ENCODE measurements at regions not wholly inside any gene's neighbourhood (a gene's known extent, or its start where the extent isn't known, plus 50 kb on each side); places are given as distances from the start of the nearest gene placed in this dataset.

DNA sequence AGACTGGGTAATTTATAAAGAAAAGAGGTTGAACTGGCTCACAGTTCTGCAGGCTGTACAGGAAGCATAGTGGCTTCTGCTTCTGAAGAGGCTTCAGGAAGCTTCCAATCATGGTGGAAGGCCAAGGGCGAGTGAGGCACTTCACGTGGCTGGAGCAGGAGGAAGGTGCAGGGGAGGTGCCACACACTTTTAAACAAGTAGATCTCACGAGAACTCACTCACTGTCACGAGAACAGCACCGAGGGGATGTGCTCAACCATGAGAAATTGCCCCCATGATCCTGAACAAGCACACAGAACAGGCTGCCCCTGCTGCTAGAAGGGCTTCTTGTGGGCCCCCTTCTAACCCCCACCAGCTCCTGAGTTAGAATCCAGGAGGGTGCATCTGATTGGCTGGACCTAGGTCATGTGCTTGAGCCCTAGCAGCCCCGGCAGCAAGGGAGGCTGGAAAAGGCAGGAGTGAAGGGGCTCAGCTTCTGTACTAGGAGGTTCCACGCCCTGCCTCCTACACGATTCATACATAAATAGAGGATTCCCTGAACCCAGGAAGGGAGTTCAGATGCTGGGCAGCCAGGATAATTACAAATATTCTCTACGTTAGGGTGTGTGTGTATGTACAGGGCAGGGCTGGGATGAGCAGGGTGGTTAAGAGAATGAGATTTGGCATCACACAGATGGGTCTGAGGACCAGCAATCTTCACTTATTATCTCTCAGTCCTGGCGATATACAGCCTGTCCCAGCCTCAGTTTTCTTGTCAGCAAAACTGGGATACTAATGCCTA lies 72.8 kb upstream of the ATP5PO start:
- no peak for TF ChIP-seq CEBPB (IDR thresholded peaks at IDR 0.05; ENCODE audit: borderline replicate concordance in 1 of 2, low read depth in 2 of 2, low read length in 2 of 2)
- TF ChIP-seq EZH2 (IDR thresholded peaks at IDR 0.05; ENCODE audit: borderline replicate concordance, control insufficient read depth, low read depth, low read length) = no peak
- TF ChIP-seq POLR2A (IDR thresholded peaks at IDR 0.05; ENCODE audit: low read depth, low read length) = no peak
- no peak for TF ChIP-seq NR2C2 (IDR thresholded peaks at IDR 0.05; ENCODE audit: borderline replicate concordance, control insufficient read depth, insufficient read length, low read depth)
- TF ChIP-seq, protein P1, sequence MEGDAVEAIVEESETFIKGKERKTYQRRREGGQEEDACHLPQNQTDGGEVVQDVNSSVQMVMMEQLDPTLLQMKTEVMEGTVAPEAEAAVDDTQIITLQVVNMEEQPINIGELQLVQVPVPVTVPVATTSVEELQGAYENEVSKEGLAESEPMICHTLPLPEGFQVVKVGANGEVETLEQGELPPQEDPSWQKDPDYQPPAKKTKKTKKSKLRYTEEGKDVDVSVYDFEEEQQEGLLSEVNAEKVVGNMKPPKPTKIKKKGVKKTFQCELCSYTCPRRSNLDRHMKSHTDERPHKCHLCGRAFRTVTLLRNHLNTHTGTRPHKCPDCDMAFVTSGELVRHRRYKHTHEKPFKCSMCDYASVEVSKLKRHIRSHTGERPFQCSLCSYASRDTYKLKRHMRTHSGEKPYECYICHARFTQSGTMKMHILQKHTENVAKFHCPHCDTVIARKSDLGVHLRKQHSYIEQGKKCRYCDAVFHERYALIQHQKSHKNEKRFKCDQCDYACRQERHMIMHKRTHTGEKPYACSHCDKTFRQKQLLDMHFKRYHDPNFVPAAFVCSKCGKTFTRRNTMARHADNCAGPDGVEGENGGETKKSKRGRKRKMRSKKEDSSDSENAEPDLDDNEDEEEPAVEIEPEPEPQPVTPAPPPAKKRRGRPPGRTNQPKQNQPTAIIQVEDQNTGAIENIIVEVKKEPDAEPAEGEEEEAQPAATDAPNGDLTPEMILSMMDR (IDR thresholded peaks at IDR 0.05 in 2 of 3, conservative IDR thresholded peaks at IDR 0.05 in 1 of 3; ENCODE audit: control insufficient read depth in 2 of 3, extremely low read depth in 1 of 3, insufficient read depth in 1 of 3, low read depth in 3 of 3, low read length in 3 of 3) = no peak
- TF ChIP-seq EP300 (IDR thresholded peaks at IDR 0.05; ENCODE audit: borderline replicate concordance in 1 of 2, control insufficient read depth in 1 of 2, low read depth in 2 of 2, low read length in 2 of 2) = no peak
- TF ChIP-seq SMC3 (IDR thresholded peaks at IDR 0.05; ENCODE audit: borderline replicate concordance, low read length) = no peak
- TF ChIP-seq NBN (IDR thresholded peaks at IDR 0.05) = no peak
- TF ChIP-seq CBX5 (IDR thresholded peaks at IDR 0.05; ENCODE audit: low read depth) = no peak
- TF ChIP-seq NFYB (IDR thresholded peaks at IDR 0.05; ENCODE audit: insufficient read depth, low read depth, low read length) = no peak
- TF ChIP-seq, protein P2, sequence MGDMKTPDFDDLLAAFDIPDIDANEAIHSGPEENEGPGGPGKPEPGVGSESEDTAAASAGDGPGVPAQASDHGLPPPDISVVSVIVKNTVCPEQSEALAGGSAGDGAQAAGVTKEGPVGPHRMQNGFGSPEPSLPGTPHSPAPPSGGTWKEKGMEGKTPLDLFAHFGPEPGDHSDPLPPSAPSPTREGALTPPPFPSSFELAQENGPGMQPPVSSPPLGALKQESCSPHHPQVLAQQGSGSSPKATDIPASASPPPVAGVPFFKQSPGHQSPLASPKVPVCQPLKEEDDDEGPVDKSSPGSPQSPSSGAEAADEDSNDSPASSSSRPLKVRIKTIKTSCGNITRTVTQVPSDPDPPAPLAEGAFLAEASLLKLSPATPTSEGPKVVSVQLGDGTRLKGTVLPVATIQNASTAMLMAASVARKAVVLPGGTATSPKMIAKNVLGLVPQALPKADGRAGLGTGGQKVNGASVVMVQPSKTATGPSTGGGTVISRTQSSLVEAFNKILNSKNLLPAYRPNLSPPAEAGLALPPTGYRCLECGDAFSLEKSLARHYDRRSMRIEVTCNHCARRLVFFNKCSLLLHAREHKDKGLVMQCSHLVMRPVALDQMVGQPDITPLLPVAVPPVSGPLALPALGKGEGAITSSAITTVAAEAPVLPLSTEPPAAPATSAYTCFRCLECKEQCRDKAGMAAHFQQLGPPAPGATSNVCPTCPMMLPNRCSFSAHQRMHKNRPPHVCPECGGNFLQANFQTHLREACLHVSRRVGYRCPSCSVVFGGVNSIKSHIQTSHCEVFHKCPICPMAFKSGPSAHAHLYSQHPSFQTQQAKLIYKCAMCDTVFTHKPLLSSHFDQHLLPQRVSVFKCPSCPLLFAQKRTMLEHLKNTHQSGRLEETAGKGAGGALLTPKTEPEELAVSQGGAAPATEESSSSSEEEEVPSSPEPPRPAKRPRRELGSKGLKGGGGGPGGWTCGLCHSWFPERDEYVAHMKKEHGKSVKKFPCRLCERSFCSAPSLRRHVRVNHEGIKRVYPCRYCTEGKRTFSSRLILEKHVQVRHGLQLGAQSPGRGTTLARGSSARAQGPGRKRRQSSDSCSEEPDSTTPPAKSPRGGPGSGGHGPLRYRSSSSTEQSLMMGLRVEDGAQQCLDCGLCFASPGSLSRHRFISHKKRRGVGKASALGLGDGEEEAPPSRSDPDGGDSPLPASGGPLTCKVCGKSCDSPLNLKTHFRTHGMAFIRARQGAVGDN (IDR thresholded peaks at IDR 0.05) = no peak
- TF ChIP-seq, protein P3, sequence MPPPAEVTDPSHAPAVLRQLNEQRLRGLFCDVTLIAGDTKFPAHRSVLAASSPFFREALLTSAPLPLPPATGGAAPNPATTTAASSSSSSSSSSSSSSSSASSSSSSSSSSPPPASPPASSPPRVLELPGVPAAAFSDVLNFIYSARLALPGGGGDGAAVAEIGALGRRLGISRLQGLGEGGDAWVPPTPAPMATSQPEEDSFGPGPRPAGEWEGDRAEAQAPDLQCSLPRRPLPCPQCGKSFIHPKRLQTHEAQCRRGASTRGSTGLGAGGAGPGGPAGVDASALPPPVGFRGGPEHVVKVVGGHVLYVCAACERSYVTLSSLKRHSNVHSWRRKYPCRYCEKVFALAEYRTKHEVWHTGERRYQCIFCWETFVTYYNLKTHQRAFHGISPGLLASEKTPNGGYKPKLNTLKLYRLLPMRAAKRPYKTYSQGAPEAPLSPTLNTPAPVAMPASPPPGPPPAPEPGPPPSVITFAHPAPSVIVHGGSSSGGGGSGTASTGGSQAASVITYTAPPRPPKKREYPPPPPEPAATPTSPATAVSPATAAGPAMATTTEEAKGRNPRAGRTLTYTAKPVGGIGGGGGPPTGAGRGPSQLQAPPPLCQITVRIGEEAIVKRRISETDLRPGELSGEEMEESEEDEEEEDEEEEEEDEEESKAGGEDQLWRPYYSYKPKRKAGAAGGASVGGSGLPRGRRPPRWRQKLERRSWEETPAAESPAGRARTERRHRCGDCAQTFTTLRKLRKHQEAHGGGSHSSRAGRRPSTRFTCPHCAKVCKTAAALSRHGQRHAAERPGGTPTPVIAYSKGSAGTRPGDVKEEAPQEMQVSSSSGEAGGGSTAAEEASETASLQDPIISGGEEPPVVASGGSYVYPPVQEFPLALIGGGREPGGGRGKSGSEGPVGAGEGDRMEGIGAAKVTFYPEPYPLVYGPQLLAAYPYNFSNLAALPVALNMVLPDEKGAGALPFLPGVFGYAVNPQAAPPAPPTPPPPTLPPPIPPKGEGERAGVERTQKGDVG (CRISPR knock-in tag; IDR thresholded peaks at IDR 0.05) = no peak

Data from GM12878 (cell line).